K562 (cell line): ENCODE measurements at regions not wholly inside any gene's neighbourhood (a gene's known extent, or its start where the extent isn't known, plus 50 kb on each side); places are given as distances from the start of the nearest gene placed in this dataset.

Source experiments
- FOXA1 ChIP-seq: fragments of 450-650 bp; IDR thresholded peaks from 2 replicates; pipeline ENCODE4 v1.6.1; 2016; ENCODE audit warnings: mild to moderate bottlenecking, borderline replicate concordance
- MYC ChIP-seq, 2 experiments: fragments of 250-450 bp in 1 of 2; sonication (Bioruptor Pico) in 1 of 2; IDR thresholded peaks; 2 replicates each; pipeline versions ENCODE4 v1.5.1 to v1.6.1; 2012 to 2021; ENCODE audit warnings: low read depth in 2 of 2, borderline replicate concordance in 1 of 2, improper control_type of control experiment in 1 of 2, low read length in 1 of 2, mild to moderate bottlenecking in 1 of 2, moderate library complexity in 1 of 2
- NFYB ChIP-seq: IDR thresholded peaks from 2 replicates; pipeline ENCODE4 v1.6.1; 2011; ENCODE audit warnings: mild to moderate bottlenecking, moderate library complexity; ENCODE audit not compliant: insufficient read length; ENCODE audit errors: extremely low read depth
- SIN3A ChIP-seq, 2 experiments: fragments of 150-350 bp in 1 of 2; IDR thresholded peaks; 2 replicates each; pipeline ENCODE4 v1.6.1; 2011 to 2016; ENCODE audit warnings: borderline replicate concordance in 2 of 2, low read depth in 2 of 2, low read length in 2 of 2, mild to moderate bottlenecking in 2 of 2, moderate library complexity in 2 of 2; ENCODE audit not compliant: control insufficient read depth in 1 of 2
- TAF1 ChIP-seq: IDR thresholded peaks from 2 replicates; pipeline ENCODE4 v1.6.1; 2011; ENCODE audit warnings: mild to moderate bottlenecking, low read length, moderate library complexity; ENCODE audit not compliant: insufficient read depth, control insufficient read depth, severe bottlenecking; ENCODE audit errors: extremely low read depth
- TRIM28 ChIP-seq: fragments of 450-650 bp; IDR thresholded peaks from 2 replicates; pipeline ENCODE4 v1.6.1; 2017
- YY1 ChIP-seq, 3 experiments: IDR thresholded peaks; 2 replicates each; pipeline ENCODE4 v1.6.1; 2011; ENCODE audit warnings: low read length in 2 of 3, mild to moderate bottlenecking in 2 of 3, moderate library complexity in 2 of 3, borderline replicate concordance in 1 of 3, control low read depth in 1 of 3, low read depth in 1 of 3; ENCODE audit not compliant: insufficient read depth in 3 of 3, insufficient replicate concordance in 2 of 3, control insufficient read depth in 1 of 3, insufficient read length in 1 of 3; ENCODE audit errors: extremely low read depth in 1 of 3
- TF ChIP-seq, protein P1 (sequence below): sonication (generic); formaldehyde crosslinking; IDR thresholded peaks from 2 replicates; pipeline ENCODE4 v1.8.0; 2023; ENCODE audit warnings: mild to moderate bottlenecking, missing genetic modification reagents
- TF ChIP-seq, protein P2 (sequence below), 3 experiments: IDR thresholded peaks in 2 of 3; conservative IDR thresholded peaks in 1 of 3; 2 replicates each; pipeline ENCODE4 v1.5.1; 2011 to 2012; ENCODE audit warnings: low read length in 3 of 3, mild to moderate bottlenecking in 3 of 3, control low read depth in 2 of 3, improper control_type of control experiment in 1 of 3, inconsistent platforms in 1 of 3, low read depth in 1 of 3, mixed read lengths in 1 of 3, moderate library complexity in 1 of 3; ENCODE audit not compliant: insufficient read depth in 2 of 3
- TF ChIP-seq, protein P3 (sequence below): sonication (generic); formaldehyde crosslinking; IDR thresholded peaks from 2 replicates; pipeline ENCODE4 v1.8.0; 2022; ENCODE audit warnings: mild to moderate bottlenecking, low read depth, missing genetic modification reagents
- TF ChIP-seq, protein P4 (sequence below): fragments of 450-650 bp; IDR thresholded peaks from 2 replicates; pipeline ENCODE4 v1.6.1; 2016; ENCODE audit warnings: low read depth

DNA sequence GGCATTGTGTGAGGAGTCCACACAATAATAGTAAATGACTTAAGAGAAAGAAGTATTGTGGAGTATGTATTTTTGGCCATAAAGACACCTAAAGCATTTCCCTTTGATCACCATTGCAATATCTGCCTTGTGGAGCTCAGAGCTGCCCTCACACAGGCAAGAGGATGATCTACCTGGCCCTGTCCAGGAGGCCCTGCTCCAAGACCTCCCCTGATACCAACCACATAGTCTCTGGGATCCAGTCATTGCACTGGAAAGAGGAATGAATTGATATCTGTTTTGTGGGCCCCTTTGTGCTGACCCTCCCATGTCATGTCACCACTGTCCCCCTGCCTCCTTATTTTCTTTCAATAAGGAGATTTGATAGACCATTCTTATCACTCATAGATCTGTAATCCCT lies 430.6 kb upstream of the TNP1 start:
- TF ChIP-seq, protein P1, sequence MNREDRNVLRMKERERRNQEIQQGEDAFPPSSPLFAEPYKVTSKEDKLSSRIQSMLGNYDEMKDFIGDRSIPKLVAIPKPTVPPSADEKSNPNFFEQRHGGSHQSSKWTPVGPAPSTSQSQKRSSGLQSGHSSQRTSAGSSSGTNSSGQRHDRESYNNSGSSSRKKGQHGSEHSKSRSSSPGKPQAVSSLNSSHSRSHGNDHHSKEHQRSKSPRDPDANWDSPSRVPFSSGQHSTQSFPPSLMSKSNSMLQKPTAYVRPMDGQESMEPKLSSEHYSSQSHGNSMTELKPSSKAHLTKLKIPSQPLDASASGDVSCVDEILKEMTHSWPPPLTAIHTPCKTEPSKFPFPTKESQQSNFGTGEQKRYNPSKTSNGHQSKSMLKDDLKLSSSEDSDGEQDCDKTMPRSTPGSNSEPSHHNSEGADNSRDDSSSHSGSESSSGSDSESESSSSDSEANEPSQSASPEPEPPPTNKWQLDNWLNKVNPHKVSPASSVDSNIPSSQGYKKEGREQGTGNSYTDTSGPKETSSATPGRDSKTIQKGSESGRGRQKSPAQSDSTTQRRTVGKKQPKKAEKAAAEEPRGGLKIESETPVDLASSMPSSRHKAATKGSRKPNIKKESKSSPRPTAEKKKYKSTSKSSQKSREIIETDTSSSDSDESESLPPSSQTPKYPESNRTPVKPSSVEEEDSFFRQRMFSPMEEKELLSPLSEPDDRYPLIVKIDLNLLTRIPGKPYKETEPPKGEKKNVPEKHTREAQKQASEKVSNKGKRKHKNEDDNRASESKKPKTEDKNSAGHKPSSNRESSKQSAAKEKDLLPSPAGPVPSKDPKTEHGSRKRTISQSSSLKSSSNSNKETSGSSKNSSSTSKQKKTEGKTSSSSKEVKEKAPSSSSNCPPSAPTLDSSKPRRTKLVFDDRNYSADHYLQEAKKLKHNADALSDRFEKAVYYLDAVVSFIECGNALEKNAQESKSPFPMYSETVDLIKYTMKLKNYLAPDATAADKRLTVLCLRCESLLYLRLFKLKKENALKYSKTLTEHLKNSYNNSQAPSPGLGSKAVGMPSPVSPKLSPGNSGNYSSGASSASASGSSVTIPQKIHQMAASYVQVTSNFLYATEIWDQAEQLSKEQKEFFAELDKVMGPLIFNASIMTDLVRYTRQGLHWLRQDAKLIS (CRISPR knock-in tag): no peak
- TF ChIP-seq YY1 (IDR thresholded peaks at IDR 0.05; ENCODE audit: borderline replicate concordance in 1 of 3, control insufficient read depth in 1 of 3, extremely low read depth in 1 of 3, insufficient read depth in 3 of 3, insufficient read length in 1 of 3, insufficient replicate concordance in 2 of 3, low read depth in 1 of 3, low read length in 2 of 3): no peak
- no peak for TF ChIP-seq MYC (IDR thresholded peaks at IDR 0.05; ENCODE audit: low read depth, low read length)
- no peak for TF ChIP-seq MYC (CRISPR knock-in tag; IDR thresholded peaks at IDR 0.05; ENCODE audit: borderline replicate concordance, low read depth)
- TF ChIP-seq, protein P2, sequence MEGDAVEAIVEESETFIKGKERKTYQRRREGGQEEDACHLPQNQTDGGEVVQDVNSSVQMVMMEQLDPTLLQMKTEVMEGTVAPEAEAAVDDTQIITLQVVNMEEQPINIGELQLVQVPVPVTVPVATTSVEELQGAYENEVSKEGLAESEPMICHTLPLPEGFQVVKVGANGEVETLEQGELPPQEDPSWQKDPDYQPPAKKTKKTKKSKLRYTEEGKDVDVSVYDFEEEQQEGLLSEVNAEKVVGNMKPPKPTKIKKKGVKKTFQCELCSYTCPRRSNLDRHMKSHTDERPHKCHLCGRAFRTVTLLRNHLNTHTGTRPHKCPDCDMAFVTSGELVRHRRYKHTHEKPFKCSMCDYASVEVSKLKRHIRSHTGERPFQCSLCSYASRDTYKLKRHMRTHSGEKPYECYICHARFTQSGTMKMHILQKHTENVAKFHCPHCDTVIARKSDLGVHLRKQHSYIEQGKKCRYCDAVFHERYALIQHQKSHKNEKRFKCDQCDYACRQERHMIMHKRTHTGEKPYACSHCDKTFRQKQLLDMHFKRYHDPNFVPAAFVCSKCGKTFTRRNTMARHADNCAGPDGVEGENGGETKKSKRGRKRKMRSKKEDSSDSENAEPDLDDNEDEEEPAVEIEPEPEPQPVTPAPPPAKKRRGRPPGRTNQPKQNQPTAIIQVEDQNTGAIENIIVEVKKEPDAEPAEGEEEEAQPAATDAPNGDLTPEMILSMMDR (IDR thresholded peaks at IDR 0.05 in 2 of 3, conservative IDR thresholded peaks at IDR 0.05 in 1 of 3; ENCODE audit: insufficient read depth in 2 of 3, low read depth in 1 of 3, low read length in 3 of 3): no peak
- no peak for TF ChIP-seq FOXA1
- TF ChIP-seq, protein P3, sequence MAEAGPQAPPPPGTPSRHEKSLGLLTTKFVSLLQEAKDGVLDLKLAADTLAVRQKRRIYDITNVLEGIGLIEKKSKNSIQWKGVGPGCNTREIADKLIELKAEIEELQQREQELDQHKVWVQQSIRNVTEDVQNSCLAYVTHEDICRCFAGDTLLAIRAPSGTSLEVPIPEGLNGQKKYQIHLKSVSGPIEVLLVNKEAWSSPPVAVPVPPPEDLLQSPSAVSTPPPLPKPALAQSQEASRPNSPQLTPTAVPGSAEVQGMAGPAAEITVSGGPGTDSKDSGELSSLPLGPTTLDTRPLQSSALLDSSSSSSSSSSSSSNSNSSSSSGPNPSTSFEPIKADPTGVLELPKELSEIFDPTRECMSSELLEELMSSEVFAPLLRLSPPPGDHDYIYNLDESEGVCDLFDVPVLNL (CRISPR knock-in tag): no peak
- no peak for TF ChIP-seq TAF1
- TF ChIP-seq SIN3A (IDR thresholded peaks at IDR 0.05; ENCODE audit: borderline replicate concordance in 2 of 2, control insufficient read depth in 1 of 2, low read depth in 2 of 2, low read length in 2 of 2): no peak
- TF ChIP-seq TRIM28: no peak
- TF ChIP-seq NFYB: no peak
- TF ChIP-seq, protein P4, sequence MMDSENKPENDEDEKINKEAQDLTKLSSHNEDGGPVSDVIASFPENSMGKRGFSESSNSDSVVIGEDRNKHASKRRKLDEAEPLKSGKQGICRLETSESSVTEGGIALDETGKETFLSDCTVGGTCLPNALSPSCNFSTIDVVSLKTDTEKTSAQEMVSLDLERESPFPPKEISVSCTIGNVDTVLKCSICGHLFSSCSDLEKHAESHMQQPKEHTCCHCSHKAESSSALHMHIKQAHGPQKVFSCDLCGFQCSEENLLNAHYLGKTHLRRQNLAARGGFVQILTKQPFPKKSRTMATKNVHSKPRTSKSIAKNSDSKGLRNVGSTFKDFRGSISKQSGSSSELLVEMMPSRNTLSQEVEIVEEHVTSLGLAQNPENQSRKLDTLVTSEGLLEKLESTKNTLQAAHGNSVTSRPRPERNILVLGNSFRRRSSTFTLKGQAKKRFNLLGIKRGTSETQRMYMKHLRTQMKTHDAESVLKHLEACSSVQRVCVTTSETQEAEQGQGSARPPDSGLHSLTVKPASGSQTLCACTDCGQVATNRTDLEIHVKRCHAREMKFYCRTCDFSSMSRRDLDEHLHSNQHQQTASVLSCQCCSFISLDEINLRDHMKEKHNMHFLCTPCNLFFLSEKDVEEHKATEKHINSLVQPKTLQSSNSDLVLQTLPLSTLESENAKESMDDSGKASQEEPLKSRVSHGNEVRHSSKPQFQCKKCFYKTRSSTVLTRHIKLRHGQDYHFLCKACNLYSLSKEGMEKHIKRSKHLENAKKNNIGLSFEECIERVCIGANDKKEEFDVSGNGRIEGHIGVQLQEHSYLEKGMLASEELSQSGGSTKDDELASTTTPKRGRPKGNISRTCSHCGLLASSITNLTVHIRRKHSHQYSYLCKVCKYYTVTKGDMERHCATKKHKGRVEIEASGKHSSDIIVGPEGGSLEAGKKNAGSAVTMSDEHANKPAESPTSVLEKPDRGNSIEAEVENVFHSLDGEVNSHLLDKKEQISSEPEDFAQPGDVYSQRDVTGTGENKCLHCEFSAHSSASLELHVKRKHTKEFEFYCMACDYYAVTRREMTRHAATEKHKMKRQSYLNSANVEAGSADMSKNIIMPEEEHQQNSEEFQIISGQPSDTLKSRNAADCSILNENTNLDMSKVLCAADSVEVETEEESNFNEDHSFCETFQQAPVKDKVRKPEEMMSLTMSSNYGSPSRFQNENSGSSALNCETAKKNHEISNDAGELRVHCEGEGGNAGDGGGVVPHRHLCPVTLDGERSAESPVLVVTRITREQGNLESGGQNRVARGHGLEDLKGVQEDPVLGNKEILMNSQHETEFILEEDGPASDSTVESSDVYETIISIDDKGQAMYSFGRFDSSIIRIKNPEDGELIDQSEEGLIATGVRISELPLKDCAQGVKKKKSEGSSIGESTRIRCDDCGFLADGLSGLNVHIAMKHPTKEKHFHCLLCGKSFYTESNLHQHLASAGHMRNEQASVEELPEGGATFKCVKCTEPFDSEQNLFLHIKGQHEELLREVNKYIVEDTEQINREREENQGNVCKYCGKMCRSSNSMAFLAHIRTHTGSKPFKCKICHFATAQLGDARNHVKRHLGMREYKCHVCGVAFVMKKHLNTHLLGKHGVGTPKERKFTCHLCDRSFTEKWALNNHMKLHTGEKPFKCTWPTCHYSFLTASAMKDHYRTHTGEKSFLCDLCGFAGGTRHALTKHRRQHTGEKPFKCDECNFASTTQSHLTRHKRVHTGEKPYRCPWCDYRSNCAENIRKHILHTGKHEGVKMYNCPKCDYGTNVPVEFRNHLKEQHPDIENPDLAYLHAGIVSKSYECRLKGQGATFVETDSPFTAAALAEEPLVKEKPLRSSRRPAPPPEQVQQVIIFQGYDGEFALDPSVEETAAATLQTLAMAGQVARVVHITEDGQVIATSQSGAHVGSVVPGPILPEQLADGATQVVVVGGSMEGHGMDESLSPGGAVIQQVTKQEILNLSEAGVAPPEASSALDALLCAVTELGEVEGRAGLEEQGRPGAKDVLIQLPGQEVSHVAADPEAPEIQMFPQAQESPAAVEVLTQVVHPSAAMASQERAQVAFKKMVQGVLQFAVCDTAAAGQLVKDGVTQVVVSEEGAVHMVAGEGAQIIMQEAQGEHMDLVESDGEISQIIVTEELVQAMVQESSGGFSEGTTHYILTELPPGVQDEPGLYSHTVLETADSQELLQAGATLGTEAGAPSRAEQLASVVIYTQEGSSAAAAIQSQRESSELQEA: no peak
